ENCODE measurements at regions not wholly inside any gene's neighbourhood (a gene's known extent, or its start where the extent isn't known, plus 50 kb on each side); places are given as distances from the start of the nearest gene placed in this dataset.

DNA sequence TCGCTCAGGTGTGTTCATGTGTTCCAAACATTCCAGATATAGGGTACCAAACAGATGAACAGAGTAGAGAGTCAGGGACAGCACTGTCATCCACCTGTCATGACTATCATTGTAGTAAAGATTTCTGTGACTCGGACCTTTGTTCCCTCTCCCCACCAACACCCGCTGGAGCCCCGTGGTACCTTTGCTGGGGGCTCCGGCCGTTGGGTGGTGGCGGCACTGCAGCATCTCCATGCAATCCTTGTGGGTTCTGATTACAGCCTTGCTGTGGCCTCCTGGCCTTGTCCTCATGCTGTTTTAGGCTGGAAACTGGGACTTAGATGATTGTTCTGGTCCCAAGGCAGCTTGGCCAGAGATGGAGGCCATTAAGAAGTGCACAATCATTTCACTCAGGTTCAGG lies 247.3 kb downstream of the SKAP2 start:
- TF ChIP-seq, protein P1, sequence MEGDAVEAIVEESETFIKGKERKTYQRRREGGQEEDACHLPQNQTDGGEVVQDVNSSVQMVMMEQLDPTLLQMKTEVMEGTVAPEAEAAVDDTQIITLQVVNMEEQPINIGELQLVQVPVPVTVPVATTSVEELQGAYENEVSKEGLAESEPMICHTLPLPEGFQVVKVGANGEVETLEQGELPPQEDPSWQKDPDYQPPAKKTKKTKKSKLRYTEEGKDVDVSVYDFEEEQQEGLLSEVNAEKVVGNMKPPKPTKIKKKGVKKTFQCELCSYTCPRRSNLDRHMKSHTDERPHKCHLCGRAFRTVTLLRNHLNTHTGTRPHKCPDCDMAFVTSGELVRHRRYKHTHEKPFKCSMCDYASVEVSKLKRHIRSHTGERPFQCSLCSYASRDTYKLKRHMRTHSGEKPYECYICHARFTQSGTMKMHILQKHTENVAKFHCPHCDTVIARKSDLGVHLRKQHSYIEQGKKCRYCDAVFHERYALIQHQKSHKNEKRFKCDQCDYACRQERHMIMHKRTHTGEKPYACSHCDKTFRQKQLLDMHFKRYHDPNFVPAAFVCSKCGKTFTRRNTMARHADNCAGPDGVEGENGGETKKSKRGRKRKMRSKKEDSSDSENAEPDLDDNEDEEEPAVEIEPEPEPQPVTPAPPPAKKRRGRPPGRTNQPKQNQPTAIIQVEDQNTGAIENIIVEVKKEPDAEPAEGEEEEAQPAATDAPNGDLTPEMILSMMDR (IDR thresholded peaks at IDR 0.05): no peak
- no peak for TF ChIP-seq POLR2A (IDR thresholded peaks at IDR 0.05)

All from vagina (tissue), 2 donors.